HS-5 (cell line): ENCODE measurements at regions not wholly inside any gene's neighbourhood (a gene's known extent, or its start where the extent isn't known, plus 50 kb on each side); places are given as distances from the start of the nearest gene placed in this dataset.
A peak's percentile ranks its signal among the peaks of the same experiment; 100 is the strongest.
"Not testable (repeated sequence)": the region's sequence is repeated elsewhere in the genome, so short reads cannot be mapped to it uniquely, and the experiment has no call there.

Experiments used
- DNase-seq: peaks from one replicate; pipeline ENCODE4 v3.0.0-alpha.2; 2012; ENCODE audit warnings: low read depth

GRCh38 chr1:67482733-67483482 lies 52.7 kb upstream of the SERBP1 start:
- DNase-seq = no peak

- no peak for DNase-seq
Measured at GRCh38 chr1:67484492-67484891, 54.3 kb upstream of the SERBP1 start.

GRCh38 chr1:67485046-67485811 lies 55.0 kb upstream of the SERBP1 start:
- DNase-seq = no peak

- DNase-seq = no peak
Measured at GRCh38 chr1:67489643-67490042, 59.4 kb upstream of the SERBP1 start.

GRCh38 chr1:67491280-67491679 lies 61.1 kb upstream of the SERBP1 start:
- no peak for DNase-seq

- no peak for DNase-seq
Measured at GRCh38 chr1:67493148-67493547, 62.9 kb upstream of the SERBP1 start.

GRCh38 chr1:67495327-67495726 lies 65.1 kb upstream of the SERBP1 start:
- no peak for DNase-seq

- DNase-seq = no peak
Measured at GRCh38 chr1:67496329-67496728, 66.1 kb upstream of the SERBP1 start.

GRCh38 chr1:67500413-67500959 lies 70.3 kb upstream of the SERBP1 start:
- DNase-seq = peak; percentile 43

- no peak for DNase-seq
Measured at GRCh38 chr1:67503974-67504373, 73.8 kb upstream of the SERBP1 start.

- not testable (repeated sequence) for DNase-seq
Measured at GRCh38 chr1:67513392-67514294, 83.4 kb upstream of the SERBP1 start.

GRCh38 chr1:67514300-67514699 lies 84.1 kb upstream of the SERBP1 start:
- no peak for DNase-seq

GRCh38 chr1:67514786-67515185 lies 84.6 kb upstream of the SERBP1 start:
- no peak for DNase-seq

GRCh38 chr1:67515324-67516080 lies 85.3 kb upstream of the SERBP1 start:
- DNase-seq = no peak

- DNase-seq = no peak
Measured at GRCh38 chr1:67517046-67517445, 86.8 kb upstream of the SERBP1 start.

GRCh38 chr1:67522001-67522441 lies 91.8 kb upstream of the SERBP1 start:
- no peak for DNase-seq

GRCh38 chr1:67522793-67523192 lies 92.6 kb upstream of the SERBP1 start:
- no peak for DNase-seq

- DNase-seq = no peak
Measured at GRCh38 chr1:67524143-67525052, 94.2 kb upstream of the SERBP1 start.

GRCh38 chr1:67525053-67525760 lies 95.0 kb upstream of the SERBP1 start:
- DNase-seq = no peak

GRCh38 chr1:67528141-67528540 lies 97.9 kb upstream of the SERBP1 start:
- no peak for DNase-seq
